HEK293T (cell line): ENCODE measurements at regions not wholly inside any gene's neighbourhood (a gene's known extent, or its start where the extent isn't known, plus 50 kb on each side); places are given as distances from the start of the nearest gene placed in this dataset.

Experiments
- FOXA1 ChIP-seq: fragments of 450-650 bp; IDR thresholded peaks from 2 replicates; pipeline ENCODE4 v1.6.1; 2016; ENCODE audit warnings: mild to moderate bottlenecking
- FOXK2 ChIP-seq: fragments of 450-650 bp; IDR thresholded peaks from 2 replicates; pipeline ENCODE4 v1.6.1; 2016; ENCODE audit warnings: mild to moderate bottlenecking

- TF ChIP-seq FOXA1 (no peak), FOXK2 (no peak)
Measured at GRCh38 chr5:42360056-42360455, 63.2 kb upstream of the GHR start.
